Stomach (tissue), 8 donors: ENCODE measurements at regions not wholly inside any gene's neighbourhood (a gene's known extent, or its start where the extent isn't known, plus 50 kb on each side); places are given as distances from the start of the nearest gene placed in this dataset.

Experiments used
- DNase-seq, 2 donors: peaks; one replicate each; pipeline versions ENCODE4 v3.0.0 to v3.0.0-alpha.2; 2013 to 2019
- H3K27ac ChIP-seq, 5 donors: fragments of 200-600 bp in 4 of 5; sonication (generic) in 4 of 5; one replicate each; pipeline ENCODE4 v1.5.1; 2013 to 2019; ENCODE audit warnings: mild to moderate bottlenecking in 1 of 5, moderate library complexity in 1 of 5
- H3K27me3 ChIP-seq, 3 donors: fragments of 200-600 bp; sonication (generic); one replicate each; pipeline ENCODE4 v1.5.1; 2017 to 2019; ENCODE audit warnings: mixed run types in 1 of 3
- H3K36me3 ChIP-seq, 4 donors: fragments of 200-600 bp; sonication (generic); 1 replicate in 3 of 4; 2 replicates in 1 of 4; pipeline ENCODE4 v1.5.1; 2016 to 2019
- H3K4me1 ChIP-seq, 4 donors: fragments of 200-600 bp; sonication (generic); one replicate each; pipeline ENCODE4 v1.5.1; 2016 to 2019
- H3K4me3 ChIP-seq, 4 donors: fragments of 200-600 bp; sonication (generic) in 3 of 4; one replicate each; pipeline ENCODE4 v1.5.1; 2016 to 2019; ENCODE audit warnings: mild to moderate bottlenecking in 1 of 4
- H3K9me3 ChIP-seq, 4 donors: fragments of 200-600 bp; sonication (generic); one replicate each; pipeline ENCODE4 v1.5.1; 2016 to 2019
- CTCF ChIP-seq, 7 experiments: fragments of 450-650 bp in 4 of 7; fragments of 200-600 bp in 3 of 7; sonication (generic) in 3 of 7; IDR thresholded peaks; one replicate each; pipeline ENCODE4 v1.5.1; 2016 to 2019; ENCODE audit warnings: antibody characterized with exemption in 7 of 7, control low read depth in 2 of 7, mild to moderate bottlenecking in 1 of 7
- EP300 ChIP-seq: sonication (generic); formaldehyde crosslinking; IDR thresholded peaks from one replicate; pipeline ENCODE4 v1.6.1; 2017; ENCODE audit warnings: antibody characterized with exemption
- POLR2A ChIP-seq, 4 donors: fragments of 450-650 bp; IDR thresholded peaks; one replicate each; pipeline ENCODE4 v1.6.1; 2016; ENCODE audit warnings: antibody characterized with exemption in 4 of 4, control low read depth in 2 of 4, mild to moderate bottlenecking in 1 of 4, moderate library complexity in 1 of 4
- POLR2AphosphoS5 ChIP-seq, 3 donors: sonication (generic); formaldehyde crosslinking; IDR thresholded peaks; one replicate each; pipeline ENCODE4 v1.6.1; 2016; ENCODE audit warnings: antibody characterized with exemption in 3 of 3
- WGBS, 5 donors: extraction: QIAGEN DNeasy Blood & Tissue Kit in 3 of 5; methylation state at CpG; one replicate each; pipeline versions ENCODE4 v1.1.5 to v1.1.7; 2013 to 2018; 5-methylcytosine and 5-hydroxymethylcytosine counted together
- intact Hi-C: fragments of 100-400 bp; cut with DNase I; formaldehyde crosslinking; loops from one replicate; pipeline ENCODE4 v1.15.1; 2023; ENCODE audit warnings: low total_unique reads
- donor health status: healthy with polysubstance abuse.
- donor health status: Bipolar disorder and iron deficiency.
- donor health status: healthy.

- intact Hi-C loops: no loop called here
- WGBS, 5 donors: 72 to 79% (median 75%) methylated on average over 3 of the region's 3 CpGs
These were observed 57.9 kb downstream of the GPR101 start for GRCh38 chrX:136975684-136976470.

GRCh38 chrX:136967966-136968365 lies 65.8 kb downstream of the GPR101 start:
- no peaks in the 10 kb centered on the region for H3K9me3 ChIP-seq
- H3K4me3 ChIP-seq: no peak overlapping the region
- no peaks in the 10 kb centered on the region for H3K27me3 ChIP-seq
- intact Hi-C loops: no loop called here
- no peak for DNase-seq
- TF ChIP-seq POLR2A (IDR thresholded peaks at IDR 0.05) (no peak), POLR2AphosphoS5 (IDR thresholded peaks at IDR 0.05) (no peak), EP300 (no peak), CTCF (IDR thresholded peaks at IDR 0.05) (no peak)
- 75 to 93% (median 84%) methylated on average over 4 of the region's 4 CpGs for WGBS, 5 donors
- H3K36me3 ChIP-seq: no peaks in the 10 kb centered on the region
- no peak overlapping the region for H3K27ac ChIP-seq
- H3K4me1 ChIP-seq: no peaks in the 10 kb centered on the region

More at GRCh38 chrX:136975684-136976470, 57.9 kb downstream of the GPR101 start:
- DNase-seq: no peak
- Histone ChIP-seq H3K9me3 (peaks cover 0 to 3% (median 0%) of the 10 kb centered on the region in 4 donors), H3K27me3 (no peaks in the 10 kb centered on the region), H3K27ac (no peak overlapping the region), H3K36me3 (no peaks in the 10 kb centered on the region), H3K4me3 (no peak overlapping the region), H3K4me1 (no peaks in the 10 kb centered on the region)
- TF ChIP-seq POLR2A (IDR thresholded peaks at IDR 0.05): no peak
- no peak for TF ChIP-seq EP300
- no peak for TF ChIP-seq CTCF (IDR thresholded peaks at IDR 0.05)
- no peak for TF ChIP-seq POLR2AphosphoS5 (IDR thresholded peaks at IDR 0.05)

GRCh38 chrX:136963973-136964372 lies 69.8 kb downstream of the GPR101 start:
- TF ChIP-seq POLR2AphosphoS5 (IDR thresholded peaks at IDR 0.05) (no peak), POLR2A (IDR thresholded peaks at IDR 0.05) (no peak), CTCF (IDR thresholded peaks at IDR 0.05) (no peak), EP300 (no peak)
- Histone ChIP-seq H3K9me3 (no peaks in the 10 kb centered on the region), H3K4me1 (no peaks in the 10 kb centered on the region), H3K27me3 (no peaks in the 10 kb centered on the region), H3K4me3 (no peak overlapping the region), H3K36me3 (no peaks in the 10 kb centered on the region), H3K27ac (no peak overlapping the region)
- intact Hi-C loops: no loop called here
- DNase-seq: no peak
- WGBS, 5 donors: 72 to 86% (median 85%) methylated on average over 4 of the region's 4 CpGs

GRCh38 chrX:136961594-136962135 lies 72.1 kb downstream of the GPR101 start:
- Histone ChIP-seq H3K4me1 (no peaks in the 10 kb centered on the region), H3K9me3 (no peaks in the 10 kb centered on the region), H3K36me3 (no peaks in the 10 kb centered on the region), H3K4me3 (no peak overlapping the region), H3K27me3 (no peaks in the 10 kb centered on the region), H3K27ac (no peak overlapping the region)
- intact Hi-C loops: no loop called here
- no peak for TF ChIP-seq CTCF (IDR thresholded peaks at IDR 0.05)
- no peak for TF ChIP-seq POLR2A (IDR thresholded peaks at IDR 0.05)
- TF ChIP-seq POLR2AphosphoS5 (IDR thresholded peaks at IDR 0.05): no peak
- no peak for TF ChIP-seq EP300
- WGBS, 5 donors: 66 to 88% (median 77%) methylated on average over 4 of the region's 4 CpGs
- DNase-seq: no peak
